GM18868 (cell line): ENCODE measurements at regions not wholly inside any gene's neighbourhood (a gene's known extent, or its start where the extent isn't known, plus 50 kb on each side); places are given as distances from the start of the nearest gene placed in this dataset.
A peak's percentile ranks its signal among the peaks of the same experiment; 100 is the strongest.

ENCODE experiments used
- ATAC-seq: cut with Tn5 transposase; IDR thresholded peaks from one replicate; pipeline ENCODE4 v1.9.1; 2021; ENCODE audit warnings: mild to moderate bottlenecking, moderate library complexity; ENCODE audit not compliant: unreplicated experiment

DNA sequence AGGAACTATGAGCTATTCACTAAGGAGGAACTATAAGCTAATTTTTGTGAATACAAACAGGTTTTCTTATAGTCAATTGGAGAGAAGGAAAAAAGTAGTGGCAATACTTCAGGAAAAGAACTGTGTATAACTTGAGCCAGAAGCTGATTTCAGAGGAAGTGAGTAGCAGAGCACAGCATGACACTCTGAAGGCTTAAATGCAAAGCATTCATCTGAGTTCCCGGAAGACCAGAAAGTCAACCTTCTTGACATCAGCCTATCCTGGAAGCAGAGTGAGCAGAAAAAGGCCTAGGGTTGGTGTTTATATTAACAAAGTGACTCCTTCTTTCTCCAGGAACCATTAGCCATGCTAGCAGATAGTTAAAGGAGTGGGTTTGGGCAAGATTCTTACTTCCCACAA, 545.2 kb downstream of the MRPL39 start:
- ATAC-seq: no peak

- no peak for ATAC-seq
Observed at GRCh38 chr21:25054689-25055088, 552.6 kb downstream of the MRPL39 start.

- ATAC-seq: peak; percentile 91
Observed at GRCh38 chr21:25039461-25040380, 567.6 kb downstream of the MRPL39 start.

DNA sequence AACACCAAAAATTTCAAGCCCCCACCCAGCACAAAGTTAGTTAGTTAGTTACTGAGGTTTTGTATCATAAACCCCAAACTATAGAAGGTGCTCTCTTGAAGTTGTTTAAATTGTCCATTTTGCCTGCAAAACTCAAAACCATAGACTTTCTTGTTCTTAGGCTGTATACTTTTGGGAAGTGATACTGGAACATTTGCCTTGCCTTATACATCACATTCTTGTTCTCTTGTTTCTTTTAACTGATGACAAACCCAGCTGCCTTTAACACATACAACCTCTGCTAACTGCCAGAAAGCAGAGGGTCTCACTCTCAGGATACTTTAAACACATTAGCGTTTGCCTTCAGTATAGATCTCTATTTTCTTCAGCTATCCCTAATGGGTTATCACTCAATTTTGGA, 570.5 kb downstream of the MRPL39 start:
- no peak for ATAC-seq

DNA sequence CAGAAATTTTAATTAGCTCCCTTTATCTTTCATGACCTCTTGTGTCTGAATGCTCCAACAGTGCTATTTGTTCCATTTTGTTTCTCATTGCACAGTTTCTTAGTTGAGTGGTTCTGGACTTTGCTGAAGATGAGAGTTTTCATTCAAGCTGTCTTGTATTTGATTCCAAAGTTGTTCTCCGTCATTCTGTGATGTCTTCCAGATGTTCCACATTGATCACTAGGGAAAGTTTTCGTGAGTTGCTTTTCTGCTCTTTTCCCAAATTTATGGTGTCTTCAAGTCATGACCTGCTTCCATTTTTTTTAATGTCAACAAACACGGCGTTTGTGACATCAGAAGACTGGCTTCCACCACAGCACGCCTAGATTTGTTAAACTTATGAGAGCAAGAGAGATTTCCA, 575.5 kb downstream of the MRPL39 start:
- no peak for ATAC-seq

DNA sequence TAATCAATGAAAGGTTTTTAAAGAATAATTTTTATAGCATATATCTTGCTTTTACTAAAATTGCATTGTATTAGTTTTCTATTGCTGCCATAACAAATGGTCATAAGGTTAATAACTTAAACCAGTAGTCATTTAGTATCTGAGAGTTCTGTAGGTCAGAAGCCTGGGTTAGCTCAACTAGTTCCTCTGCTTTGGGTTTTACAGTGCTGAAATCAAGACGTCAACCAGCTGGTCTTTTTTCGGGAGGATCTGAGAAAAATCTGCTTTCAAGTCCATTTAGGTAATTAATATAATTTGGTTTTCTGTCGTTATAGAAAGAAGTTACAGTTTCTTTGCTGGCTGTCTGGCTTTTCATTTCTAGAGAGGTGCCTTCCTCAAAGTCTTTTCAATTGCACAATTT, 577.7 kb downstream of the MRPL39 start:
- no peak for ATAC-seq

- ATAC-seq: no peak
Observed at GRCh38 chr21:25025596-25025995, 581.7 kb downstream of the MRPL39 start.

DNA sequence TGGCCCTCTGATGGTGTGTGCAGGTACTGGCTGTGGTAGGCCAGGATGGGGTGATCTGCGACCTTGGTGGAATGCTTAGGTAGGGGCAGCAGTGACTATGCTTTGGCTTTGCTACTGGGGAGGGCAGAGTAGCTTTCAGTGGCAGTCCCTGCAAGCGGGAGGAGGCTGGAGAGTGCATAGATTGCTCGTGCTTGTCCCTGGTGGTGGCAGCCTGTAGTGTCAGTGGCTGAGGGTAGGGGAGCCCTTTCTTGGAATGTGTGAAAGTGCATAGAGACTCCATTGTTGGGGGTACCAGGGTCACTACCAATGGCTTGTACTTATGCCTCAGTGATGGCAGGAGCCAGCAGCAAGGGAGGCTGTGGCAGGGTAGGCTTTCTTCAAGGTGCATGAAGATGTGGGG, 582.6 kb downstream of the MRPL39 start:
- no peak for ATAC-seq

DNA sequence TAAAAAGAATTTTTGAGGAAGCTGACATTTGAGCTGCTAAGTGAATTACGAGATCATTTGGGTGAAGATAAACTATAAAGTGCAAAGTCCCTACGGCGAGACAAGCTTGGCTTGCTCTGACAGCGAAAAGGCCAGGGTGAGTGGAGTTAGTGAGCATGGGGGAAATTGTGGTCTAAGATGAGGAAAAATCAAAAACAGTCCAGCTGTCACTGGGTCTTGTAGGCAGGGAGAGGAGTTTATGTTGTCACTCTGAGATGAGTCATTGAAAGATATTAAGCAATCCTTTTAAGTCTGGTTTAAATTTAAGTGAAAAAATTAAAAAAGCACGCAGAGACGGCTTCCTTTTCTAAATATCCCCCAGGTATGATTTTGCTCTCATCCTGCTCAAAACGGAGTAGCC, 601.9 kb downstream of the MRPL39 start:
- ATAC-seq: no peak

DNA sequence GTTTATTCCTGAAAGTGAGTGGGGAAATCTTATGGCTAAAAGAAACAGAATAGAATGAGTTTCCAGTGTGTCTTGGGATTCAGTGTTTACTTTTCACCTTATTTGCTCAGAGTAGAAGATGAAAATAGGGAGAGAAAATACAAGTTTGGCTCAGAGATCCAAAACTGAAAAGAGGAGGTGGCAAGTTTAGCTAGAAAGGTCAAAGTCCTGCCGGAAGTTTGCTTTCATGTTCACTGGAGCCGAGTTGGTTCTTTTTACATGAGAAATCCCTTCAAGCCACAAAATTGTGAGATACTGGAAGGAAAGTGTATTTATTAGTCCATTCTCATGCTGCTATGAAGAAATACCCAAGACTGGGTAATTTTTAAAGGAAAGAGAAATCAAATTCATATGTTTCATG, 604.6 kb downstream of the MRPL39 start:
- no peak for ATAC-seq

GRCh38 chr21:24995216-24995615, 612.1 kb downstream of the MRPL39 start:
- peak; percentile 15 for ATAC-seq

GRCh38 chr21:24994717-24995116, 612.6 kb downstream of the MRPL39 start:
- ATAC-seq: peak; percentile 67

- no peak for ATAC-seq
Observed at GRCh38 chr21:24989516-24989915, 617.8 kb downstream of the MRPL39 start.

- no peak for ATAC-seq
Observed at GRCh38 chr21:24988941-24989340, 618.3 kb downstream of the MRPL39 start.

DNA sequence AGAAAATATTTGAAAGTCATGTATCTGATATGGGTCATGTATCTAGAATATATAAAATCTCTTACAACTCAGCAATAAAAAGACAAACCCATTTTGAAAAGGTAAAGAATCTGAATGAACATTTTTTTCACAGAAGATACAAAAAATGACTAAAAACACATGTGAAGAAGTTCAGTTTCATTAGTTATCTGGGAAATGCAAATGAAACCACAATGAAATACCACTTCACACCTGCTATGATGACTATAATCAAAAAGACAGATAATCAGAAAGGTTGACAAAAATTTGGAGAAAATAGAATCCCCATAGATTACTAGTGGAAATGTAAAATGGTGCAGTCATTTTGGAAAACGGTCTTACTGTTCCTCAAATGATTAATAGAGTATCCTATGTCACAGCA, 631.0 kb downstream of the MRPL39 start:
- no peak for ATAC-seq

DNA sequence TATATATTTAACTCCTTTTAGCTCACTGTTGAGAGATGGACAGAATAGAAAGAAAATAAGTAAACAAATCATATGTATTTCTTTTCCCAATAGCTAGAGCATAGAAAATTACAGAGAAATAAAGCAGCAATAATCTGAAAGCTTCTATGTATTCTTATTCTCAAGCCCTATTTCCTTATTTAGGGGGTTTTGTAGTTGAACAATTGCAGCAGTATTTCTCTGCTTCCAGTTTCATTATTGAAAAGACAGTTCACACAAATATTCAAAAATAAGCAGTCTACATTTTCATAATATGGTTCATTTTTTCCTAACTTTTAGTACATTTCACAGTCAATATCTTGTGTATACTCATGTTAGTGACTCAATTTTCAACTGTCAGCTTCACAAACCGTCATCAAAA, 638.2 kb downstream of the MRPL39 start:
- ATAC-seq: peak; percentile 49

DNA sequence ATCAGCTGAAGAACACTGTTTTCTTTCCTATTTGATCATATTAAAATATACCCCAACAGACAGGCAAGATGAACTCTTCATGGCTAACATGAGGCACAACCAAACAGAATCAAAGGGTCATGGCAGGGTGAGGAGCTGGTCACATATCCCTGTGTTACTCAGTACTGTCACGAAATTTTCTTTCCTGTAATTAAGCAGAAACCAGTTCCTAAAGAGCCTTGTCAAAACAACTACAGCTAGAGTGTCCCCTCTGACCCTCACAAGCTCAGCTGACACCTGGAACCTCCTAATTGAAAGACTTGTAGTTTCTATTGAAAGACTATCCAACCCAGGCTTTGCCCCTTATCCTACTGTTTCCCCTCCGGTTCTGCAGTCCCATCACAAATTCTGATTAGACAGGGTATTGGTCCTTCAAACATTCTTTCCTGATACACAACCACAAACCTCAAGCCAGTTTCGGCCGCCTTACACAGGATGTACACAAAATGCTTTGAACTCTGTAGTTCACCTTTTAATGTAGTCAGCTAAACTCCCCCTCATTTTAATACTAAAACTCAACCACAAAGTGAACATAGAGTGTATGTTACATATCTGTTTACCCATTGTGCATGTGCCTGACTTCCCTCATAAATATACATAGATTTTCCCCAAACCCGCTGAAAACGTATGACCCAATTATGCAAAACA, 651.9 kb downstream of the MRPL39 start:
- ATAC-seq: peak; percentile 97

GRCh38 chr21:24948186-24948585, 659.1 kb downstream of the MRPL39 start:
- no peak for ATAC-seq

DNA sequence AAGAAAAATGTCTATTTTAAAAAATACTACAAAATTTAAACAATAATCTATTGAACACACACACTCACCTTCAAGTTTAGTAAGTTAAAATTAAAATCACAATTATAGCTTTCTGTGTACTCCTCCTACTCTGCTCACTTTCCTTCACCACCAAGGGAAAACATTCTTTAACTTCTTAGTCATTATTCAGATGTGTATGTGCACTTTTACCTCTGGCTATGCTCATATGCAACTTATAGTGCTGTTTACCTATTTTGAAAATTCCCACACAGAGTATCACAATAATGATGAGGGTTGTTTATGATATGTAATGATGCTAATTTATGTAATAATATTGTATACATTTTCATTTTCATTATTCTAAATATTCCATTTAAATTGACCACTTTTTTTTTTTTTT, 661.4 kb downstream of the MRPL39 start:
- no peak for ATAC-seq

DNA sequence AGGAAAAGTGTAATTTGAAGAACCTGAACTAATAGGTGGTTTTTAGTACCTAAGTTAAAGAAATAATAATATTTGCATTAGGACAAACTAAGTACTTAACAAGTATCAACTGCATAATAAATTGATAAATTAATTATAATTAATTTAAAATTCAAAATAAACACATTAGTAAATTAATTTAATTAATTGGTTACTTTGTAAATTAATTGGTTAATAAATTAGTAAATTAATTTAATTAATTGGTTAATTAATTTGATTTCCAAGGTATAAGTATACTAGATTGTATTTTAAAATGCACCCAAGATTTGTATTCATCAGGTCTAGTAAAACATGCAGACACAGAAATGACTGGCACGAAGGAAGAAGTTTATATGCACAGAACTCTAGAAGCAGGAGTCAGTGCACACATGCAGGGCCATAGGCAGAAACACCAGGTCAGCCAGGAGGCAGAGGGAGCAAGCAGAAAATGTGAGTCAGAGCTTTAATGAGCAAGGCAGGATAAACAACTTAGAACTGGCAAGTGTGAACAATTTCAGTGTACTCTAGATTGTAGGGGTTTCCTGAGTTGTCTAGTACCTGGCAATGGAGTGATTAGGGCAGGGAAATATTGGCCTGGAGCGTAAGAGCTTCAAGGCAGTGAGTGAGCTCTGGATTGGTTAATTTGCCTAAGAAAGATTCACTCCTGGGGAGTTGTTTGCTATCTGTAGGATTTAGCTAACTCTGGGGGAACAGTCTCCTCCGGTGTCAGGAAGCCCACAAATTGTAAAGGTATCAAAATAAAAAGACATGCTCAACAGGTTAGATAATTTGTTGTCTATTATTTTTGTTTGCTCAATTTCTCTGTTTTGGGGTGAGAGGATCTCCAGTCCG, 665.7 kb downstream of the MRPL39 start:
- ATAC-seq: no peak

GRCh38 chr21:24939291-24939690, 668.0 kb downstream of the MRPL39 start:
- no peak for ATAC-seq
